ENCODE measurements at regions not wholly inside any gene's neighbourhood (a gene's known extent, or its start where the extent isn't known, plus 50 kb on each side); places are given as distances from the start of the nearest gene placed in this dataset.

- Mint-ChIP-seq H3K4me1 (peaks cover 31% of the 10 kb centered on the region), H3K36me3 (no peaks in the 10 kb centered on the region), H3K9me3 (peaks cover 9% of the 10 kb centered on the region), H3K4me3 (no peak overlapping the region), H3K27ac (no peak overlapping the region), H3K27me3 (ENCODE audit: low read depth) (no peaks in the 10 kb centered on the region)
- TF ChIP-seq NR2C2 (CRISPR knock-in tag; IDR thresholded peaks at IDR 0.05) (no peak), ZNF396 (CRISPR knock-in tag; IDR thresholded peaks at IDR 0.05; ENCODE audit: borderline replicate concordance) (no peak)
- POLR2A ChIA-PET: no interaction called here
- ATAC-seq (no peak), DNase-seq (ENCODE audit: low spot score) (no peak)
- CTCF ChIA-PET: no interaction called here
These were observed 442.5 kb upstream of the KLHL29 start for GRCh38 chr2:22942441-22942840.

- ChIA-PET CTCF (no interaction called here), POLR2A (no interaction called here)
- Mint-ChIP-seq H3K4me1 (peaks cover 34% of the 10 kb centered on the region), H3K27ac (no peak overlapping the region), H3K9me3 (peaks cover 19% of the 10 kb centered on the region), H3K4me3 (no peak overlapping the region), H3K27me3 (ENCODE audit: low read depth) (no peaks in the 10 kb centered on the region), H3K36me3 (peaks cover 6% of the 10 kb centered on the region; the same call in 1 of the 2 replicates)
- no peak for DNase-seq (ENCODE audit: low spot score)
- TF ChIP-seq SMAD4 (CRISPR knock-in tag; IDR thresholded peaks at IDR 0.05): no peak
- no peak for TF ChIP-seq IRF2 (CRISPR knock-in tag; IDR thresholded peaks at IDR 0.05; ENCODE audit: borderline replicate concordance, low read depth)
- TF ChIP-seq ATF6 (CRISPR knock-in tag; IDR thresholded peaks at IDR 0.05): no peak
- no peak for TF ChIP-seq PRRX2 (CRISPR knock-in tag; IDR thresholded peaks at IDR 0.05)
- no peak for TF ChIP-seq CREM (CRISPR knock-in tag; IDR thresholded peaks at IDR 0.05)
- TF ChIP-seq SOX15 (CRISPR knock-in tag; IDR thresholded peaks at IDR 0.05): no peak
- no peak for ATAC-seq
These were observed 440.8 kb upstream of the KLHL29 start for GRCh38 chr2:22944143-22944542.

GRCh38 chr2:22946553-22946952 is 438.4 kb upstream of the KLHL29 start:
- Mint-ChIP-seq H3K27ac (peak overlapping the region; percentile 90), H3K4me3 (no peak overlapping the region), H3K4me1 (peaks cover 47% of the 10 kb centered on the region), H3K27me3 (ENCODE audit: low read depth) (no peaks in the 10 kb centered on the region), H3K36me3 (peaks cover 6% of the 10 kb centered on the region; the same call in 1 of the 2 replicates), H3K9me3 (peaks cover 19% of the 10 kb centered on the region)
- ChIA-PET POLR2A (interaction anchor here (1.1 kb wide), 1 partner anchor 34 kb away, joined by 3 read pairs; no protein-coding TSS in a partner anchor), CTCF (interaction anchor here (1.2 kb wide), 1 partner anchor 42 kb away, joined by 3 read pairs; no protein-coding TSS in a partner anchor)
- no peak for TF ChIP-seq FOXP4 (CRISPR knock-in tag; IDR thresholded peaks at IDR 0.05)
- TF ChIP-seq JUN (CRISPR knock-in tag; IDR thresholded peaks at IDR 0.05): no peak
- TF ChIP-seq IRF2 (CRISPR knock-in tag; IDR thresholded peaks at IDR 0.05; ENCODE audit: borderline replicate concordance, low read depth): no peak
- TF ChIP-seq, protein P1, sequence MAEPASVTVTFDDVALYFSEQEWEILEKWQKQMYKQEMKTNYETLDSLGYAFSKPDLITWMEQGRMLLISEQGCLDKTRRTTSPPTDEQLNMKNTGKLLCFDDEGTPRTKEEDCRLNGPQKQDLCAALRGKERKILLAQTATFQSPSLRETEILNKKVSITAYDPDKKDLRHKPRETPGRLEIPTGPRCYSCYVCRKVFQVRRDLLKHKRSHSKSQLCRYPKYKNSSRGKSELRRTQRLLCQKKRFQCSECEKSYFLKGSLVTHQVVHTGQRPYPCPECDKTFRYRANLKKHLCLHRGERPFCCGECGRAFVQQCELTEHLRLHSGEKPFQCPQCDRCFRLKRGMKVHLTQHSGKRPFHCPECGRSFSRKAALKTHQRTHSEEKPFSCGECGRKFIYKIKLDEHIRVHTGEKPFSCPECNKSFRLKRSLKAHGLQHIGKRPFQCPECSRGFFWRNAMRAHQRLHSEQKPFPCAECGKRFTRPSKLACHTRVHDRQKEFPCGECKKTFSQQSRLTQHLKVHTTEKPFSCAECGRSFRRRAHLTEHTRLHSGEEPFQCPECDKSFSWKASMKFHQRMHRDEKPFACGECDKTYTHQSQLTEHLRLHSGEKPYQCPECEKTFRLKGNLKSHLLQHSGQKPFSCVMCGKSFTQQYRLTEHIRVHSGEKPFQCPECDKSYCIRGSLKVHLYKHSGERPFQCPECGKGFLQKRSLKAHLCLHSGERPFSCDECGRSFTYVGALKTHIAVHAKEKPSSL (CRISPR knock-in tag; conservative IDR thresholded peaks at IDR 0.05): 0 out of 2 replicates have a peak, but pooled peaks have one; percentile 20
- TF ChIP-seq CTCF (IDR thresholded peaks at IDR 0.05): no peak
- TF ChIP-seq ZNF263 (CRISPR knock-in tag; IDR thresholded peaks at IDR 0.05; ENCODE audit: low read depth): no peak
- peak; percentile 37; the same call in 1 of the 2 replicates for TF ChIP-seq ZNF423 (CRISPR knock-in tag; IDR thresholded peaks at IDR 0.05)
- no peak for TF ChIP-seq ERG (CRISPR knock-in tag; IDR thresholded peaks at IDR 0.05)
- no peak for TF ChIP-seq ZNF281 (CRISPR knock-in tag; IDR thresholded peaks at IDR 0.05)
- no peak for DNase-seq (ENCODE audit: low spot score)
- ATAC-seq: peak; percentile 74

All from WTC11 (cell line).